HepG2 (cell line): ENCODE measurements at regions not wholly inside any gene's neighbourhood (a gene's known extent, or its start where the extent isn't known, plus 50 kb on each side); places are given as distances from the start of the nearest gene placed in this dataset.

ENCODE experiments used
- ATAC-seq: fragments of 200-7000 bp; cut with Tn5 transposase; 3 replicates; pipeline ENCODE4 v1.9.1; 2020; ENCODE audit warnings: mild to moderate bottlenecking, moderate library complexity
- BruUV-seq: library from RNA; stranded (reverse); fragments of 400-500 nt; replicated peaks from 2 replicates; lab custom pipeline; 2021; lab: Mats Ljungman, UMichigan
- CTCF ChIA-PET: fragments of 300-600 bp; formaldehyde crosslinking; extraction: SDS; loops from one replicate; lab custom pipeline; 2021; ENCODE audit warnings: low total read pairs, inconsistent platforms, low intra/inter-chr PET ratio; lab: Yijun Ruan, JAX
- POLR2A ChIA-PET: fragments of 350-600 bp; sonication (Branson Sonifier 250); formaldehyde crosslinking; loops from one replicate; lab custom pipeline; 2020; ENCODE audit warnings: antibody characterized with exemption, inconsistent platforms; lab: Yijun Ruan, JAX
- DNase-seq: peaks from one replicate; pipeline ENCODE4 v3.0.0-alpha.2; 2015; ENCODE audit warnings: low spot score
- FAIRE-seq: peaks from 3 replicates; lab custom pipeline; 2011; peaks lifted over from hg19 to GRCh38; lab: Jason Lieb, UNC
- H2AFZ ChIP-seq: one replicate; pipeline ENCODE4 v1.6.1; 2011; ENCODE audit warnings: low read length, inconsistent platforms
- H3K27ac ChIP-seq: fragments of 300-600 bp; 3 replicates; pipeline ENCODE4 v1.8.0; 2011; ENCODE audit warnings: mixed run types, mild to moderate bottlenecking, mixed read lengths, low read length, inconsistent platforms; ENCODE audit not compliant: insufficient read depth; ENCODE audit errors: extremely low read length
- H3K27me3 ChIP-seq, 2 experiments: fragments of 200-600 bp in 1 of 2; 2 replicates in 1 of 2; 3 replicates in 1 of 2; pipeline versions ENCODE4 v1.6.0 to v1.8.0; 2011; ENCODE audit warnings: low read length in 2 of 2, mild to moderate bottlenecking in 2 of 2, moderate library complexity in 2 of 2, inconsistent platforms in 1 of 2; ENCODE audit not compliant: insufficient read depth in 2 of 2, control insufficient read depth in 1 of 2
- H3K36me3 ChIP-seq, 2 experiments: fragments of 200-600 bp in 1 of 2; replicated peaks in 1 of 2; 2 replicates in 1 of 2; 3 replicates in 1 of 2; pipeline versions ENCODE4 v1.5.1 to v1.8.0; 2011; ENCODE audit warnings: low read length in 2 of 2, inconsistent platforms in 1 of 2; ENCODE audit not compliant: insufficient read depth in 2 of 2, control insufficient read depth in 1 of 2
- H3K4me1 ChIP-seq: 2 replicates; pipeline ENCODE4 v1.5.1; 2012; ENCODE audit warnings: low read length, inconsistent platforms; ENCODE audit not compliant: insufficient read depth
- H3K4me2 ChIP-seq: 2 replicates; pipeline ENCODE4 v1.6.0; 2011; ENCODE audit warnings: low read depth, low read length, inconsistent platforms
- H3K4me3 ChIP-seq, 3 experiments: fragments of 200-600 bp in 1 of 3; sonication (generic), shearing (Covaris generic) in 1 of 3; replicated peaks in 1 of 3; 2 replicates each; pipeline ENCODE4 v1.5.1; 2011 to 2016; ENCODE audit warnings: low read length in 3 of 3, inconsistent platforms in 2 of 3, low read depth in 2 of 3, mild to moderate bottlenecking in 2 of 3, control low read depth in 1 of 3, mixed read lengths in 1 of 3; ENCODE audit not compliant: insufficient read depth in 1 of 3
- H3K79me2 ChIP-seq: one replicate; pipeline ENCODE4 v1.6.1; 2011; ENCODE audit warnings: low read length, inconsistent platforms; ENCODE audit not compliant: insufficient read depth
- H3K9ac ChIP-seq: 2 replicates; pipeline ENCODE4 v1.6.0; 2011; ENCODE audit warnings: mild to moderate bottlenecking, low read depth, low read length, inconsistent platforms; ENCODE audit not compliant: insufficient read depth
- H3K9me3 ChIP-seq: 2 replicates; pipeline ENCODE4 v1.5.1; 2012; ENCODE audit warnings: mild to moderate bottlenecking, low read length
- H4K20me1 ChIP-seq: 2 replicates; pipeline ENCODE4 v1.6.0; 2011; ENCODE audit warnings: inconsistent platforms, mild to moderate bottlenecking, low read length, moderate library complexity; ENCODE audit not compliant: insufficient read depth
- BCL3 ChIP-seq: sonication (generic); formaldehyde crosslinking; IDR thresholded peaks from 2 replicates; pipeline ENCODE4 v1.5.1; 2020; ENCODE audit warnings: mild to moderate bottlenecking, missing genetic modification reagents, moderate library complexity
- CENPX ChIP-seq: sonication (generic); formaldehyde crosslinking; IDR thresholded peaks from 2 replicates; pipeline ENCODE4 v1.9.0; 2021; ENCODE audit warnings: mild to moderate bottlenecking, missing genetic modification reagents, moderate library complexity
- CREM ChIP-seq, 2 experiments: sonication (generic) in 1 of 2; formaldehyde crosslinking in 1 of 2; IDR thresholded peaks; 2 replicates each; pipeline versions ENCODE4 v1.4.0 to v1.6.1; 2016 to 2020; ENCODE audit warnings: antibody characterized with exemption in 1 of 2, mild to moderate bottlenecking in 1 of 2, missing genetic modification reagents in 1 of 2
- DNMT1 ChIP-seq: sonication (generic); formaldehyde crosslinking; IDR thresholded peaks from 2 replicates; pipeline ENCODE4 v1.5.1; 2020; ENCODE audit warnings: mild to moderate bottlenecking, missing genetic modification reagents
- HDAC2 ChIP-seq: sonication (generic); formaldehyde crosslinking; IDR thresholded peaks from 2 replicates; pipeline ENCODE4 v1.4.0; 2020; ENCODE audit warnings: missing genetic modification reagents
- HMG20B ChIP-seq: conservative IDR thresholded peaks from 2 replicates; pipeline ENCODE4 v1.6.1; 2016; ENCODE audit warnings: missing genetic modification reagents, missing compliant biosample characterization
- IRF1 ChIP-seq: sonication (generic); formaldehyde crosslinking; IDR thresholded peaks from 2 replicates; pipeline ENCODE4 v1.4.0; 2020; ENCODE audit warnings: low read depth, mild to moderate bottlenecking, missing genetic modification reagents
- KDM2A ChIP-seq: sonication (generic); formaldehyde crosslinking; IDR thresholded peaks from 2 replicates; pipeline ENCODE4 v1.4.0; 2020; ENCODE audit warnings: low read depth, missing genetic modification reagents, borderline replicate concordance
- NAIF1 ChIP-seq: sonication (generic); formaldehyde crosslinking; IDR thresholded peaks from 2 replicates; pipeline ENCODE4 v1.5.0; 2020; ENCODE audit warnings: mild to moderate bottlenecking, missing genetic modification reagents, borderline replicate concordance
- RCOR2 ChIP-seq: IDR thresholded peaks from 2 replicates; pipeline ENCODE4 v1.6.1; 2016; ENCODE audit warnings: missing biosample characterization, missing genetic modification reagents
- RFX3 ChIP-seq: IDR thresholded peaks from 2 replicates; pipeline ENCODE4 v1.6.1; 2016; ENCODE audit warnings: missing biosample characterization, missing genetic modification reagents
- SCMH1 ChIP-seq: sonication (generic); formaldehyde crosslinking; IDR thresholded peaks from 2 replicates; pipeline ENCODE4 v1.9.0; 2021; ENCODE audit warnings: missing genetic modification reagents, mild to moderate bottlenecking, borderline replicate concordance
- ZBTB38 ChIP-seq: sonication (generic); formaldehyde crosslinking; IDR thresholded peaks from 2 replicates; pipeline ENCODE4 v1.5.1; 2020; ENCODE audit warnings: mild to moderate bottlenecking, missing genetic modification reagents
- ZC3H4 ChIP-seq: sonication (generic); formaldehyde crosslinking; IDR thresholded peaks from 2 replicates; pipeline ENCODE4 v1.4.0; 2020; ENCODE audit warnings: missing genetic modification reagents, borderline replicate concordance
- ZNF225 ChIP-seq: sonication (generic); formaldehyde crosslinking; IDR thresholded peaks from 2 replicates; pipeline ENCODE4 v1.4.0; 2020; ENCODE audit warnings: mild to moderate bottlenecking, missing genetic modification reagents
- ZNF644 ChIP-seq: IDR thresholded peaks from 2 replicates; pipeline ENCODE4 v1.6.1; 2016; ENCODE audit warnings: low read depth
- ZNF660 ChIP-seq: sonication (generic); formaldehyde crosslinking; IDR thresholded peaks from 2 replicates; pipeline ENCODE4 v1.5.1; 2020; ENCODE audit warnings: mild to moderate bottlenecking, low read depth, missing genetic modification reagents, borderline replicate concordance
- ZNF670 ChIP-seq: sonication (generic); formaldehyde crosslinking; IDR thresholded peaks from 2 replicates; pipeline ENCODE4 v1.8.0; 2022; ENCODE audit warnings: mild to moderate bottlenecking, missing genetic modification reagents, borderline replicate concordance
- ZNF770 ChIP-seq: sonication (generic); formaldehyde crosslinking; IDR thresholded peaks from 2 replicates; pipeline ENCODE4 v1.5.0; 2020; ENCODE audit warnings: mild to moderate bottlenecking, missing genetic modification reagents
- ZNF784 ChIP-seq: sonication (generic); formaldehyde crosslinking; IDR thresholded peaks from 2 replicates; pipeline ENCODE4 v1.5.1; 2020; ENCODE audit warnings: missing genetic modification reagents, mild to moderate bottlenecking, borderline replicate concordance
- ZSCAN12 ChIP-seq: sonication (generic); formaldehyde crosslinking; IDR thresholded peaks from 2 replicates; pipeline ENCODE4 v1.9.0; 2021; ENCODE audit warnings: mild to moderate bottlenecking, missing genetic modification reagents
- WGBS: methylation state at CpG from one replicate; pipeline ENCODE4 v1.1.6; 2017; ENCODE audit warnings: low lambda C conversion rate; 5-methylcytosine and 5-hydroxymethylcytosine counted together
- in situ Hi-C: cut with HindIII; loops from 2 replicates; pipeline ENCODE4 v1.10.0; 2017; ENCODE audit warnings: low pct_unique_long_range_greater_than_20kb; ENCODE audit not compliant: extremely low pct_ligation_motif_present
- intact Hi-C: fragments of 100-400 bp; cut with micrococcal nuclease; formaldehyde crosslinking; loops from one replicate; pipeline ENCODE4 v1.10.0; 2022; ENCODE audit not compliant: unreplicated experiment

GRCh38 chr3:40790746-40791145 is 266.0 kb downstream of the ZNF621 start (continued):
- no peak for TF ChIP-seq ZNF770 (CRISPR knock-in tag)
- no peak for TF ChIP-seq SCMH1 (CRISPR knock-in tag)
- no peak for TF ChIP-seq ZC3H4 (CRISPR knock-in tag)

- Histone ChIP-seq H3K79me2 (no peaks in the 10 kb centered on the region), H3K9me3 (no peaks in the 10 kb centered on the region), H3K27me3 (no peaks in the 10 kb centered on the region)
- ATAC-seq (no peak), FAIRE-seq (no peak)
- no TSS peak for BruUV-seq
- TF ChIP-seq ZNF670 (CRISPR knock-in tag) (no peak), BCL3 (no peak), ZNF225 (no peak), ZNF660 (CRISPR knock-in tag) (no peak), KDM2A (no peak), RFX3 (no peak), CREM (IDR thresholded peaks at IDR 0.05) (no peak), CREM (CRISPR knock-in tag; IDR thresholded peaks at IDR 0.05) (no peak), HDAC2 (CRISPR knock-in tag) (no peak), NAIF1 (no peak), DNMT1 (CRISPR knock-in tag) (no peak), ZNF644 (CRISPR knock-in tag) (no peak), IRF1 (CRISPR knock-in tag) (no peak), RCOR2 (CRISPR knock-in tag) (no peak), ZSCAN12 (CRISPR knock-in tag) (no peak), CENPX (CRISPR knock-in tag) (no peak), ZNF784 (no peak), HMG20B (CRISPR knock-in tag) (no peak), ZBTB38 (CRISPR knock-in tag) (no peak)
- TF ChIP-seq, all 625 proteins: peak for 0
- H4K20me1 ChIP-seq = no peaks in the 10 kb centered on the region
- ChIA-PET POLR2A (no interaction called here), CTCF (no interaction called here)
- 60% methylated on average over 4 of the region's 4 CpGs for WGBS
- H2AFZ ChIP-seq = no peak overlapping the region
- in situ Hi-C loops (no loop called here), intact Hi-C loops (no loop called here)
- H3K36me3 ChIP-seq = no peaks in the 10 kb centered on the region
- no peak overlapping the region for H3K4me2 ChIP-seq
- H3K4me1 ChIP-seq = peaks cover 8% of the 10 kb centered on the region
- no peak overlapping the region for H3K4me3 ChIP-seq
- no peak overlapping the region for H3K27ac ChIP-seq
- DNase-seq = no peak
- no peak overlapping the region for H3K9ac ChIP-seq
Observed at GRCh38 chr3:40793730-40794129, 269.0 kb downstream of the ZNF621 start.
